H9 (cell line): ENCODE measurements at regions not wholly inside any gene's neighbourhood (a gene's known extent, or its start where the extent isn't known, plus 50 kb on each side); places are given as distances from the start of the nearest gene placed in this dataset.

Experiments used
- DNase-seq: peaks from one replicate; pipeline ENCODE4 v3.0.0-alpha.2; 2017
- H2AFZ ChIP-seq: one replicate; pipeline ENCODE4 v1.6.1; 2013; ENCODE audit warnings: mild to moderate bottlenecking, low read length, control low read depth, moderate library complexity
- H2AK5ac ChIP-seq: 2 replicates; pipeline ENCODE4 v1.6.1; 2013; ENCODE audit warnings: low read length, control low read depth, mixed read lengths; ENCODE audit not compliant: insufficient read length
- H2BK120ac ChIP-seq: one replicate; pipeline ENCODE4 v1.6.1; 2013; ENCODE audit warnings: low read depth, mild to moderate bottlenecking, low read length, control low read depth, inconsistent platforms; ENCODE audit not compliant: poor library complexity, severe bottlenecking
- H2BK12ac ChIP-seq: 2 replicates; pipeline ENCODE4 v1.6.1; 2013; ENCODE audit warnings: low read length, control low read depth, mixed read lengths, low read depth; ENCODE audit not compliant: insufficient read length
- H2BK15ac ChIP-seq: 2 replicates; pipeline ENCODE4 v1.6.1; 2013; ENCODE audit warnings: low read depth, low read length, control low read depth
- H2BK20ac ChIP-seq: one replicate; pipeline ENCODE4 v1.6.1; 2013; ENCODE audit warnings: low read depth, mild to moderate bottlenecking, low read length, control low read depth, inconsistent platforms; ENCODE audit not compliant: poor library complexity, severe bottlenecking
- H2BK5ac ChIP-seq: 2 replicates; pipeline ENCODE4 v1.6.1; 2013; ENCODE audit warnings: low read length, control low read depth, mixed read lengths; ENCODE audit not compliant: insufficient read length
- H3K14ac ChIP-seq: 2 replicates; pipeline ENCODE4 v1.6.1; 2013; ENCODE audit warnings: low read length, control low read depth; ENCODE audit not compliant: insufficient read depth
- H3K18ac ChIP-seq: 2 replicates; pipeline ENCODE4 v1.6.1; 2013; ENCODE audit warnings: low read depth, mild to moderate bottlenecking, mixed read lengths, low read length, control low read depth; ENCODE audit not compliant: insufficient read length
- H3K23ac ChIP-seq: 2 replicates; pipeline ENCODE4 v1.6.1; 2013; ENCODE audit warnings: low read length, control low read depth, mixed read lengths, low read depth; ENCODE audit not compliant: insufficient read length
- H3K23me2 ChIP-seq: 2 replicates; pipeline ENCODE4 v1.6.1; 2013; ENCODE audit warnings: low read depth, mild to moderate bottlenecking, mixed read lengths, low read length, control low read depth; ENCODE audit not compliant: insufficient read length, poor library complexity, severe bottlenecking
- H3K27ac ChIP-seq: 2 replicates; pipeline ENCODE4 v1.5.1; 2013; ENCODE audit warnings: low read length, control low read depth, mixed read lengths, low read depth; ENCODE audit not compliant: insufficient read length
- H3K27me3 ChIP-seq: 2 replicates; pipeline ENCODE4 v1.6.1; 2013; ENCODE audit warnings: low read length, control low read depth, inconsistent platforms; ENCODE audit not compliant: insufficient read depth
- H3K4ac ChIP-seq: 2 replicates; pipeline ENCODE4 v1.6.1; 2013; ENCODE audit warnings: low read depth, mild to moderate bottlenecking, control low read depth, inconsistent platforms, low read length, moderate library complexity
- H3K4me1 ChIP-seq: 2 replicates; pipeline ENCODE4 v1.6.1; 2013; ENCODE audit warnings: low read length, control low read depth, inconsistent platforms; ENCODE audit not compliant: insufficient read depth
- H3K4me2 ChIP-seq: 2 replicates; pipeline ENCODE4 v1.6.1; 2013; ENCODE audit warnings: low read length, control low read depth, mixed read lengths; ENCODE audit not compliant: insufficient read length, insufficient read depth
- H3K56ac ChIP-seq: 2 replicates; pipeline ENCODE4 v1.6.1; 2013; ENCODE audit warnings: low read depth, mild to moderate bottlenecking, mixed read lengths, low read length, control low read depth; ENCODE audit not compliant: insufficient read length
- H3K79me1 ChIP-seq: 2 replicates; pipeline ENCODE4 v1.6.1; 2013; ENCODE audit warnings: low read depth, mild to moderate bottlenecking, moderate library complexity, low read length, control low read depth, inconsistent platforms; ENCODE audit not compliant: insufficient read depth, poor library complexity, severe bottlenecking
- H3K79me2 ChIP-seq: 2 replicates; pipeline ENCODE4 v1.6.1; 2013; ENCODE audit warnings: low read length, control low read depth, inconsistent platforms; ENCODE audit not compliant: insufficient read depth
- H3K9ac ChIP-seq: 2 replicates; pipeline ENCODE4 v1.6.1; 2013; ENCODE audit warnings: low read length, control low read depth, mixed read lengths; ENCODE audit not compliant: insufficient read length; ENCODE audit errors: extremely low read depth
- H3K9me3 ChIP-seq: one replicate; pipeline ENCODE4 v1.6.1; 2013; ENCODE audit warnings: low read depth, low read length, inconsistent platforms; ENCODE audit not compliant: control insufficient read depth
- H3T11ph ChIP-seq: one replicate; pipeline ENCODE4 v1.6.1; 2013; ENCODE audit warnings: mild to moderate bottlenecking, low read length, control low read depth, inconsistent platforms
- H4K20me1 ChIP-seq: one replicate; pipeline ENCODE4 v1.6.1; 2013; ENCODE audit not compliant: control insufficient read depth, insufficient read length, insufficient read depth
- H4K5ac ChIP-seq: 2 replicates; pipeline ENCODE4 v1.6.1; 2013; ENCODE audit warnings: low read depth, mild to moderate bottlenecking, mixed read lengths, low read length, control low read depth; ENCODE audit not compliant: insufficient read length
- H4K8ac ChIP-seq: replicated peaks from 2 replicates; pipeline ENCODE4 v1.6.1; 2013; ENCODE audit warnings: low read length, control low read depth, mixed read lengths, low read depth; ENCODE audit not compliant: insufficient read length
- H4K91ac ChIP-seq: 2 replicates; pipeline ENCODE4 v1.6.1; 2013; ENCODE audit warnings: low read depth, mild to moderate bottlenecking, moderate library complexity, mixed read lengths, low read length, control low read depth; ENCODE audit not compliant: insufficient read length
- H3K27ac Mint-ChIP-seq, 3 experiments: 2 replicates in 2 of 3; 3 replicates in 1 of 3; pipeline ENCODE4 v1.8.0; 2020 to 2021; ENCODE audit warnings: mixed read lengths in 3 of 3, mild to moderate bottlenecking in 1 of 3, moderate library complexity in 1 of 3
- H3K27me3 Mint-ChIP-seq: 2 replicates; pipeline ENCODE4 v1.8.0; 2021; ENCODE audit warnings: low read depth, mild to moderate bottlenecking, moderate library complexity, mixed read lengths
- H3K36me3 Mint-ChIP-seq, 3 experiments: 2 replicates in 2 of 3; 3 replicates in 1 of 3; pipeline ENCODE4 v1.8.0; 2020 to 2021; ENCODE audit warnings: low read depth in 3 of 3, mixed read lengths in 3 of 3; ENCODE audit not compliant: insufficient read depth in 1 of 3
- H3K4me1 Mint-ChIP-seq, 2 experiments: 2 replicates each; pipeline ENCODE4 v1.8.0; 2020; ENCODE audit warnings: mixed read lengths in 2 of 2
- H3K4me3 Mint-ChIP-seq, 2 experiments: 2 replicates in 1 of 2; 3 replicates in 1 of 2; pipeline ENCODE4 v1.8.0; 2020 to 2021; ENCODE audit warnings: mild to moderate bottlenecking in 2 of 2, mixed read lengths in 2 of 2, moderate library complexity in 1 of 2
- H3K9me3 Mint-ChIP-seq, 2 experiments: 2 replicates in 1 of 2; 3 replicates in 1 of 2; pipeline ENCODE4 v1.8.0; 2020; ENCODE audit warnings: mild to moderate bottlenecking in 2 of 2, mixed read lengths in 2 of 2, moderate library complexity in 1 of 2
- WGBS: extraction: QIAGEN DNeasy Blood & Tissue Kit; methylation state at CpG from one replicate; pipeline ENCODE4 v1.1.7; 2013; ENCODE audit warnings: missing lambda C conversion rate, low lambda C conversion rate, mixed read lengths; ENCODE audit not compliant: insufficient read length; ENCODE audit errors: extremely low coverage; 5-methylcytosine and 5-hydroxymethylcytosine counted together
- TF ChIP-seq, protein P1 (sequence below): fragments of 200-600 bp; sonication (generic); conservative IDR thresholded peaks from 3 replicates; pipeline ENCODE4 v1.8.0; 2021; ENCODE audit warnings: antibody characterized with exemption, mild to moderate bottlenecking

DNA sequence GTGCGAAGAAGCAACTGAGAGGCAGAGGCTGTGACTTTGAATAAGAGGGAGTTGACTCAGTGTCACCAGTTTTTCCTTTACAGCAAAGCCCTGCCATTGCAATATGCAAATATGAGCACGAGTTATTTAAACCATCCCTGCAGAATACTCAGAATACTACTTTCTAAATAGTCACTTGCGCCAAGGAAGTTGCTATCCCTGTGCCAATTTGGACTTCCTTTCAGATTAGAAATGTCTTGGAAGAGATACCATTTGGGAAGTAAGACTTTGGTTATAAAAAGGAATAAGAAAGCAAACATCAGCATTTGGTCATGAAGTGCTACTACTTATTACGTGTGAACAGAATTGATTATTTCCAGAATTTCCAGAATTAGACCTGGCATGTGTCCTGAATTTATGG is 151.8 kb upstream of the MYT1L start:
- Histone ChIP-seq H2BK5ac (no peak overlapping the region), H4K8ac (no peak overlapping the region), H3K9me3 (no peaks in the 10 kb centered on the region), H2BK120ac (no peak overlapping the region), H2AFZ (no peak overlapping the region), H3T11ph (no peak overlapping the region), H4K20me1 (no peaks in the 10 kb centered on the region), H3K14ac (no peak overlapping the region), H3K4me2 (no peak overlapping the region), H3K9ac (no peak overlapping the region), H3K56ac (no peak overlapping the region), H4K5ac (no peak overlapping the region), H2BK12ac (no peak overlapping the region), H2AK5ac (no peak overlapping the region), H3K4me1 (no peaks in the 10 kb centered on the region), H3K4ac (no peak overlapping the region), H3K23ac (no peak overlapping the region), H3K79me1 (no peaks in the 10 kb centered on the region), H2BK20ac (no peak overlapping the region), H2BK15ac (no peak overlapping the region), H3K27ac (no peak overlapping the region), H3K18ac (no peak overlapping the region), H3K23me2 (no peaks in the 10 kb centered on the region), H3K79me2 (no peaks in the 10 kb centered on the region), H3K27me3 (no peaks in the 10 kb centered on the region), H4K91ac (no peak overlapping the region)
- Mint-ChIP-seq H3K4me1 (peaks cover 0 to 7% of the 10 kb centered on the region in 2 experiments; a peak in 2 of 4 replicates), H3K36me3 (peaks cover 0 to 2% (median 0%) of the 10 kb centered on the region in 3 experiments; a peak in 1 of 7 replicates), H3K27ac (no peak overlapping the region), H3K27me3 (no peaks in the 10 kb centered on the region), H3K4me3 (no peak overlapping the region), H3K9me3 (peaks cover 7 to 9% of the 10 kb centered on the region in 2 experiments; a peak in 4 of 5 replicates)
- no CpG with 5 or more reads among the region's 4 CpGs for WGBS
- TF ChIP-seq, protein P1, sequence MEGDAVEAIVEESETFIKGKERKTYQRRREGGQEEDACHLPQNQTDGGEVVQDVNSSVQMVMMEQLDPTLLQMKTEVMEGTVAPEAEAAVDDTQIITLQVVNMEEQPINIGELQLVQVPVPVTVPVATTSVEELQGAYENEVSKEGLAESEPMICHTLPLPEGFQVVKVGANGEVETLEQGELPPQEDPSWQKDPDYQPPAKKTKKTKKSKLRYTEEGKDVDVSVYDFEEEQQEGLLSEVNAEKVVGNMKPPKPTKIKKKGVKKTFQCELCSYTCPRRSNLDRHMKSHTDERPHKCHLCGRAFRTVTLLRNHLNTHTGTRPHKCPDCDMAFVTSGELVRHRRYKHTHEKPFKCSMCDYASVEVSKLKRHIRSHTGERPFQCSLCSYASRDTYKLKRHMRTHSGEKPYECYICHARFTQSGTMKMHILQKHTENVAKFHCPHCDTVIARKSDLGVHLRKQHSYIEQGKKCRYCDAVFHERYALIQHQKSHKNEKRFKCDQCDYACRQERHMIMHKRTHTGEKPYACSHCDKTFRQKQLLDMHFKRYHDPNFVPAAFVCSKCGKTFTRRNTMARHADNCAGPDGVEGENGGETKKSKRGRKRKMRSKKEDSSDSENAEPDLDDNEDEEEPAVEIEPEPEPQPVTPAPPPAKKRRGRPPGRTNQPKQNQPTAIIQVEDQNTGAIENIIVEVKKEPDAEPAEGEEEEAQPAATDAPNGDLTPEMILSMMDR: no peak
- no peak for DNase-seq
